Hypothalamus (tissue), 51 donors: ENCODE measurements at regions not wholly inside any gene's neighbourhood (a gene's known extent, or its start where the extent isn't known, plus 50 kb on each side); places are given as distances from the start of the nearest gene placed in this dataset.

Experiments
- DNase-seq, 51 donors: peaks; one replicate each; lab custom pipeline; 2025; lab: John Stamatoyannopoulos, UW

- DNase-seq: peak in 1 of 51 donors; percentile 18
Observed at GRCh38 chr5:136811551-136811950, 446.2 kb upstream of the TRPC7 start.

GRCh38 chr5:136811086-136811485 lies 445.7 kb upstream of the TRPC7 start:
- DNase-seq: no peak

- peak in 1 of 51 donors; percentile 34 for DNase-seq
Observed at GRCh38 chr5:136810261-136810801, 445.0 kb upstream of the TRPC7 start.

GRCh38 chr5:136809382-136809781 lies 444.0 kb upstream of the TRPC7 start:
- DNase-seq: no peak

- no peak for DNase-seq
Observed at GRCh38 chr5:136808756-136809155, 443.4 kb upstream of the TRPC7 start.

- DNase-seq: no peak
Observed at GRCh38 chr5:136805466-136805865, 440.1 kb upstream of the TRPC7 start.

GRCh38 chr5:136802383-136802782 lies 437.0 kb upstream of the TRPC7 start:
- peak in 12 of 51 donors; percentile 1 to 42 (median 4) for DNase-seq

GRCh38 chr5:136799806-136800372 lies 434.5 kb upstream of the TRPC7 start:
- no peak for DNase-seq

- DNase-seq: no peak
Observed at GRCh38 chr5:136793300-136793699, 428.0 kb upstream of the TRPC7 start.

- no peak for DNase-seq
Observed at GRCh38 chr5:136781464-136781863, 416.1 kb upstream of the TRPC7 start.

GRCh38 chr5:136780518-136780917 lies 415.2 kb upstream of the TRPC7 start:
- no peak for DNase-seq

- DNase-seq: no peak
Observed at GRCh38 chr5:136776022-136776927, 410.9 kb upstream of the TRPC7 start.

GRCh38 chr5:136772491-136772890 lies 407.1 kb upstream of the TRPC7 start:
- no peak for DNase-seq

GRCh38 chr5:136769900-136770684 lies 404.7 kb upstream of the TRPC7 start:
- peak in 44 of 51 donors; percentile 6 to 73 (median 42) for DNase-seq

- DNase-seq: no peak
Observed at GRCh38 chr5:136769093-136769492, 403.7 kb upstream of the TRPC7 start.

GRCh38 chr5:136768457-136768856 lies 403.1 kb upstream of the TRPC7 start:
- DNase-seq: no peak

- no peak for DNase-seq
Observed at GRCh38 chr5:136766456-136766855, 401.1 kb upstream of the TRPC7 start.

GRCh38 chr5:136764601-136765000 lies 399.3 kb upstream of the TRPC7 start:
- no peak for DNase-seq

GRCh38 chr5:136763548-136763947 lies 398.2 kb upstream of the TRPC7 start:
- DNase-seq: no peak

- DNase-seq: peak in 19 of 51 donors; percentile 2 to 58 (median 12)
Observed at GRCh38 chr5:136754216-136754615, 388.9 kb upstream of the TRPC7 start.
